ENCODE measurements at regions not wholly inside any gene's neighbourhood (a gene's known extent, or its start where the extent isn't known, plus 50 kb on each side); places are given as distances from the start of the nearest gene placed in this dataset.

DNA sequence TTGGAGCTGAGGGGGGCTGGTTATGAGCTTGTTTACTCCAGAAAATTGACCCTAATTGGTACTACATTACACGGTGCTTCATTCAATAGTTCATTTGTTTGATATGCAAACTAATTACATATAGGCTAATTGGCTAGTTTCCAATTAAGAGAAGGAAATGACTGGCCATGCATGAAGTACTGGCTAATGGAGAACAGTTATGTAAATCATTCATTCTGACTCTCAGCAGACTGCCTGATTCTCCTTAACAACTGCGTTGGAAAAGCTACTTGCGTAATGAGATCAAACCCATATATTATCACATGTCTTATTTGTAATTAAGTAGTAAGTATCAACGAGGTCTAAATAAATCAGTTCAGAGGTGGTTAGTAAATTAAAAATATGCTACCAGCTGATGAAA lies 81.8 kb upstream of the CTTNBP2 start:
- Histone ChIP-seq H3K27ac (ENCODE audit: low read depth, low read length) (no peak overlapping the region), H3K79me2 (ENCODE audit: control insufficient read depth, low read length) (no peaks in the 10 kb centered on the region), H3K9me2 (replicated peaks; ENCODE audit: control insufficient read depth, low read length) (no peaks in the 10 kb centered on the region), H4K20me1 (ENCODE audit: control insufficient read depth, insufficient read depth, low read depth, low read length) (no peaks in the 10 kb centered on the region), H3F3A (ENCODE audit: control insufficient read depth, insufficient read depth) (no peaks in the 10 kb centered on the region), H3K27me3 (ENCODE audit: control insufficient read depth, low read length) (no peaks in the 10 kb centered on the region), H3K4me2 (ENCODE audit: low read length) (no peak overlapping the region), H3K36me3 (ENCODE audit: control insufficient read depth, low read length) (no peaks in the 10 kb centered on the region), H3K4me1 (ENCODE audit: control insufficient read depth, low read length) (no peaks in the 10 kb centered on the region), H3K9me3 (ENCODE audit: control insufficient read depth, insufficient read depth, low read length) (no peaks in the 10 kb centered on the region), H3K4me3 (ENCODE audit: low read length) (no peak overlapping the region)
- TF ChIP-seq EZH2phosphoT487 (IDR thresholded peaks at IDR 0.05; ENCODE audit: borderline replicate concordance, low read length) (no peak), CTCF (IDR thresholded peaks at IDR 0.05; ENCODE audit: low read depth, low read length, poor library complexity, severe bottlenecking) (no peak)

- no peaks in the 10 kb centered on the region for H3K4me1 ChIP-seq (ENCODE audit: control insufficient read depth, low read length)
- H3K4me2 ChIP-seq (ENCODE audit: low read length) = no peak overlapping the region
- no peaks in the 10 kb centered on the region for H3K9me2 ChIP-seq (replicated peaks; ENCODE audit: control insufficient read depth, low read length)
- H3K36me3 ChIP-seq (ENCODE audit: control insufficient read depth, low read length) = no peaks in the 10 kb centered on the region
- H3K79me2 ChIP-seq (ENCODE audit: control insufficient read depth, low read length) = no peaks in the 10 kb centered on the region
- TF ChIP-seq EZH2phosphoT487 (IDR thresholded peaks at IDR 0.05; ENCODE audit: borderline replicate concordance, low read length) (no peak), CTCF (IDR thresholded peaks at IDR 0.05; ENCODE audit: low read depth, low read length, poor library complexity, severe bottlenecking) (no peak)
- no peaks in the 10 kb centered on the region for H4K20me1 ChIP-seq (ENCODE audit: control insufficient read depth, insufficient read depth, low read depth, low read length)
- H3K27ac ChIP-seq (ENCODE audit: low read depth, low read length) = no peak overlapping the region
- H3F3A ChIP-seq (ENCODE audit: control insufficient read depth, insufficient read depth) = no peaks in the 10 kb centered on the region
- no peaks in the 10 kb centered on the region for H3K27me3 ChIP-seq (ENCODE audit: control insufficient read depth, low read length)
- H3K9me3 ChIP-seq (ENCODE audit: control insufficient read depth, insufficient read depth, low read length) = no peaks in the 10 kb centered on the region
- H3K4me3 ChIP-seq (ENCODE audit: low read length) = no peak overlapping the region
Measured at GRCh38 chr7:117960351-117960750, 87.1 kb upstream of the CTTNBP2 start.

- H3K79me2 ChIP-seq (ENCODE audit: control insufficient read depth, low read length) = no peaks in the 10 kb centered on the region
Measured at GRCh38 chr7:117961235-117961634, 88.0 kb upstream of the CTTNBP2 start.

More at GRCh38 chr7:117961235-117961634, 88.0 kb upstream of the CTTNBP2 start:
- Histone ChIP-seq H3K9me3 (ENCODE audit: control insufficient read depth, insufficient read depth, low read length) (no peaks in the 10 kb centered on the region), H3K4me3 (ENCODE audit: low read length) (no peak overlapping the region), H4K20me1 (ENCODE audit: control insufficient read depth, insufficient read depth, low read depth, low read length) (no peaks in the 10 kb centered on the region), H3K27me3 (ENCODE audit: control insufficient read depth, low read length) (no peaks in the 10 kb centered on the region), H3F3A (ENCODE audit: control insufficient read depth, insufficient read depth) (no peaks in the 10 kb centered on the region), H3K9me2 (replicated peaks; ENCODE audit: control insufficient read depth, low read length) (no peaks in the 10 kb centered on the region), H3K27ac (ENCODE audit: low read depth, low read length) (no peak overlapping the region), H3K36me3 (ENCODE audit: control insufficient read depth, low read length) (no peaks in the 10 kb centered on the region), H3K4me1 (ENCODE audit: control insufficient read depth, low read length) (no peaks in the 10 kb centered on the region), H3K4me2 (ENCODE audit: low read length) (no peak overlapping the region)
- TF ChIP-seq EZH2phosphoT487 (IDR thresholded peaks at IDR 0.05; ENCODE audit: borderline replicate concordance, low read length) = no peak
- no peak for TF ChIP-seq CTCF (IDR thresholded peaks at IDR 0.05; ENCODE audit: low read depth, low read length, poor library complexity, severe bottlenecking)
